ENCODE measurements at regions not wholly inside any gene's neighbourhood (a gene's known extent, or its start where the extent isn't known, plus 50 kb on each side); places are given as distances from the start of the nearest gene placed in this dataset.

DNA sequence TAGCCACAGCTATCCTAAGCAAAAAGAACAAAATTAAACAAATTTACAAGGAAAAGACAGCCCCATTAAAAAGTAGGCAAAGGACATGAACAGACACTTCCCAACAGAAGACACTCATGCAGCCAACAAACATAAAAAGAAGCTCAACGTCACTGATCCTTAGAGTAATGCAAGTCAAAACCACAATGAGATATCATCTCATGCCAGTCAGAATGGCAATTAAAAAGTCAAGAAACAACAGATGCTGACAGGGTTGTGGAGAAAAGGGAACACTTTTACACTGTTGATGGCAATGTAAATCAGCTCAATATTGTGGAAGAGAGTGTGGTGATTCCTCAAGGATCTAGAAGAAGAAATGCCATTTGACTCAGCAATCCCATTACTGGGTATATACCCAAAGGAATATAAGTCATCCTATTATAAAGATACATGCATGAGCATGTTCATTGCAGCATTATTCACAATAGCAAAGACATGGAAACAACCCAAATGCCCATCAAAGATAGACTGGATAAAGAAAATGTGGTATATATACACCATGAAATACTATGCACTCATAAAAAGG lies 163.0 kb upstream of the TET2 start:
- Histone ChIP-seq H3K9me3 (replicated peaks in 1 of 2; ENCODE audit: control insufficient read depth in 1 of 2, insufficient read depth in 1 of 2, low read length in 2 of 2) (no peaks in the 10 kb centered on the region), H3K79me2 (ENCODE audit: insufficient read depth, low read length) (no peaks in the 10 kb centered on the region), H3K9ac (ENCODE audit: insufficient read depth, low read length, poor library complexity, severe bottlenecking) (no peak overlapping the region), H3K4me1 (ENCODE audit: control insufficient read depth in 1 of 2, insufficient read depth in 2 of 2, low read length in 2 of 2) (no peaks in the 10 kb centered on the region), H3K36me3 (replicated peaks in 1 of 2; ENCODE audit: control insufficient read depth in 1 of 2, insufficient read depth in 2 of 2, low read length in 2 of 2) (no peaks in the 10 kb centered on the region), H3K4me2 (replicated peaks; ENCODE audit: extremely low read depth, low read length, poor library complexity, severe bottlenecking) (no peak overlapping the region), H3K27me3 (ENCODE audit: control insufficient read depth in 2 of 2, insufficient read depth in 2 of 2, low read length in 2 of 2) (no peaks in the 10 kb centered on the region), H3K4me3 (replicated peaks in 1 of 3; ENCODE audit: low read depth in 2 of 3, low read length in 3 of 3) (no peak overlapping the region), H3K27ac (ENCODE audit: low read depth in 1 of 2, low read length in 2 of 2) (no peak overlapping the region), H4K20me1 (ENCODE audit: insufficient read depth, low read length) (no peaks in the 10 kb centered on the region), H2AFZ (ENCODE audit: insufficient read depth, low read depth, low read length, poor library complexity, severe bottlenecking) (no peak overlapping the region)
- Mint-ChIP-seq H3K4me3 (no peak overlapping the region), H3K9me3 (peaks cover 4 to 18% (median 13%) of the 10 kb centered on the region in 7 donors), H3K4me1 (no peaks in the 10 kb centered on the region), H3K27ac (no peak overlapping the region), H3K27me3 (ENCODE audit: low read depth in 3 of 3) (peaks cover 0 to 3% (median 3%) of the 10 kb centered on the region in 3 donors), H3K36me3 (peaks cover 0 to 2% of the 10 kb centered on the region in 2 donors)
- no peak for DNase-seq
- no peak for TF ChIP-seq CTCF (IDR thresholded peaks at IDR 0.05)
- intact Hi-C loops (cut with micrococcal nuclease) = no loop called here
- WGBS (ENCODE audit: insufficient coverage) = no CpG with 5 or more reads among the region's 1 CpG

- no peaks in the 10 kb centered on the region for H3K27me3 ChIP-seq (ENCODE audit: control insufficient read depth in 2 of 2, insufficient read depth in 2 of 2, low read length in 2 of 2)
- H3K27ac Mint-ChIP-seq = no peak overlapping the region
- no CpG with 5 or more reads among the region's 5 CpGs for WGBS (ENCODE audit: insufficient coverage)
- no peak overlapping the region for H3K4me2 ChIP-seq (replicated peaks; ENCODE audit: extremely low read depth, low read length, poor library complexity, severe bottlenecking)
- H2AFZ ChIP-seq (ENCODE audit: insufficient read depth, low read depth, low read length, poor library complexity, severe bottlenecking) = no peak overlapping the region
- no peak overlapping the region for H3K9ac ChIP-seq (ENCODE audit: insufficient read depth, low read length, poor library complexity, severe bottlenecking)
- H3K36me3 ChIP-seq (replicated peaks in 1 of 2; ENCODE audit: control insufficient read depth in 1 of 2, insufficient read depth in 2 of 2, low read length in 2 of 2) = no peaks in the 10 kb centered on the region
- H3K4me1 Mint-ChIP-seq = peaks cover 5% of the 10 kb centered on the region
- H3K9me3 Mint-ChIP-seq = peaks cover 0 to 7% (median 3%) of the 10 kb centered on the region in 7 donors
- no peaks in the 10 kb centered on the region for H3K79me2 ChIP-seq (ENCODE audit: insufficient read depth, low read length)
- no peak for TF ChIP-seq CTCF (IDR thresholded peaks at IDR 0.05)
- no peaks in the 10 kb centered on the region for H3K9me3 ChIP-seq (replicated peaks in 1 of 2; ENCODE audit: control insufficient read depth in 1 of 2, insufficient read depth in 1 of 2, low read length in 2 of 2)
- no peak overlapping the region for H3K4me3 ChIP-seq (replicated peaks in 1 of 3; ENCODE audit: low read depth in 2 of 3, low read length in 3 of 3)
- DNase-seq = no peak
- no peak overlapping the region for H3K27ac ChIP-seq (ENCODE audit: low read depth in 1 of 2, low read length in 2 of 2)
- no peaks in the 10 kb centered on the region for H4K20me1 ChIP-seq (ENCODE audit: insufficient read depth, low read length)
- peaks cover 0 to 3% (median 3%) of the 10 kb centered on the region in 3 donors for H3K27me3 Mint-ChIP-seq (ENCODE audit: low read depth in 3 of 3)
- intact Hi-C loops (cut with micrococcal nuclease) = no loop called here
- no peaks in the 10 kb centered on the region for H3K36me3 Mint-ChIP-seq
- no peak overlapping the region for H3K4me3 Mint-ChIP-seq
- peaks cover 3 to 5% of the 10 kb centered on the region in 2 donors for H3K4me1 ChIP-seq (ENCODE audit: control insufficient read depth in 1 of 2, insufficient read depth in 2 of 2, low read length in 2 of 2)
These were observed 160.4 kb upstream of the TET2 start for GRCh38 chr4:104986306-104986705.
